ENCODE measurements at regions not wholly inside any gene's neighbourhood (a gene's known extent, or its start where the extent isn't known, plus 50 kb on each side); places are given as distances from the start of the nearest gene placed in this dataset.

- no peak for TF ChIP-seq CTCF (IDR thresholded peaks at IDR 0.05; ENCODE audit: low read depth, low read length)
- TF ChIP-seq EZH2phosphoT487 (IDR thresholded peaks at IDR 0.05; ENCODE audit: low read depth): no peak
These were observed 137.7 kb upstream of the PAPPA start for GRCh38 chr9:116015855-116016254.

All from OCI-LY3 (cell line).